Left lung (tissue), 4 donors: ENCODE measurements at regions not wholly inside any gene's neighbourhood (a gene's known extent, or its start where the extent isn't known, plus 50 kb on each side); places are given as distances from the start of the nearest gene placed in this dataset.
A peak's percentile ranks its signal among the peaks of the same experiment; 100 is the strongest.

Experiments
- ATAC-seq: fragments of 200-7000 bp; cut with Tn5 transposase; one replicate; pipeline ENCODE4 v1.9.1; 2020; ENCODE audit warnings: moderate library complexity
- DNase-seq, 4 donors: peaks; one replicate each; pipeline ENCODE4 v3.0.0-alpha.2; 2013 to 2020
- H3K27ac ChIP-seq, 2 donors: fragments of 200-600 bp; sonication (generic) in 1 of 2; one replicate each; pipeline versions ENCODE4 v1.5.0 to v1.8.0; 2020 to 2021
- H3K27me3 ChIP-seq, 2 donors: fragments of 200-600 bp; sonication (generic) in 1 of 2; one replicate each; pipeline versions ENCODE4 v1.5.0 to v1.8.0; 2020 to 2021
- H3K36me3 ChIP-seq, 2 donors: fragments of 200-600 bp; sonication (generic) in 1 of 2; one replicate each; pipeline versions ENCODE4 v1.5.0 to v1.8.0; 2020 to 2021
- H3K4me1 ChIP-seq, 2 donors: fragments of 200-600 bp; one replicate each; pipeline ENCODE4 v1.8.0; 2021
- H3K4me3 ChIP-seq, 2 donors: fragments of 200-600 bp; sonication (generic) in 1 of 2; one replicate each; pipeline versions ENCODE4 v1.5.0 to v1.8.0; 2020 to 2021; ENCODE audit warnings: mild to moderate bottlenecking in 1 of 2
- H3K9me3 ChIP-seq, 2 donors: fragments of 200-600 bp; sonication (generic) in 1 of 2; one replicate each; pipeline versions ENCODE4 v1.5.0 to v1.8.0; 2020 to 2021
- CTCF ChIP-seq, 2 donors: fragments of 200-600 bp; sonication (generic) in 1 of 2; IDR thresholded peaks; one replicate each; pipeline versions ENCODE4 v1.5.0 to v1.8.0; 2021; ENCODE audit warnings: antibody characterized with exemption in 2 of 2
- intact Hi-C, 2 donors: fragments of 100-400 bp; cut with DNase I; formaldehyde crosslinking; loops; one replicate each; pipeline versions ENCODE4 v1.11.2 to v1.14.2; 2022
- donor health status: DM: no; HTN: yes; CAD: no.
- donor health status: DM: no; HTN: no; CAD: no.

- TF ChIP-seq CTCF (IDR thresholded peaks at IDR 0.05), result no peak
- Histone ChIP-seq H3K36me3 (no peaks in the 10 kb centered on the region), H3K4me3 (no peak overlapping the region), H3K27ac (no peak overlapping the region), H3K9me3 (no peaks in the 10 kb centered on the region), H3K4me1 (peaks cover 0 to 4% of the 10 kb centered on the region in 2 donors), H3K27me3 (no peaks in the 10 kb centered on the region)
- intact Hi-C loops, result no loop called here
- no peak for DNase-seq
- ATAC-seq, result no peak
Measured at GRCh38 chr6:79416931-79417330, 120.3 kb downstream of the LCA5 start.

GRCh38 chr6:79413562-79414002 is 123.6 kb downstream of the LCA5 start:
- no peak overlapping the region for H3K4me3 ChIP-seq
- peak in 2 of 4 donors; percentile 60 to 63 for DNase-seq
- H3K4me1 ChIP-seq, result peaks cover 0 to 2% of the 10 kb centered on the region in 2 donors
- H3K27me3 ChIP-seq, result no peaks in the 10 kb centered on the region
- intact Hi-C loops, result no loop called here
- peak; percentile 62 for ATAC-seq
- peak overlapping the region; percentile 13 to 43 for H3K27ac ChIP-seq
- no peaks in the 10 kb centered on the region for H3K9me3 ChIP-seq
- TF ChIP-seq CTCF (IDR thresholded peaks at IDR 0.05), result no peak
- no peaks in the 10 kb centered on the region for H3K36me3 ChIP-seq

- ATAC-seq (no peak), DNase-seq (no peak)
- Histone ChIP-seq H3K27ac (no peak overlapping the region), H3K36me3 (no peaks in the 10 kb centered on the region), H3K4me3 (no peak overlapping the region), H3K27me3 (no peaks in the 10 kb centered on the region), H3K9me3 (no peaks in the 10 kb centered on the region), H3K4me1 (peaks cover 0 to 4% of the 10 kb centered on the region in 2 donors)
- intact Hi-C loops, result no loop called here
- no peak for TF ChIP-seq CTCF (IDR thresholded peaks at IDR 0.05)
Measured at GRCh38 chr6:79410806-79411205, 126.4 kb downstream of the LCA5 start.

- Histone ChIP-seq H3K36me3 (no peaks in the 10 kb centered on the region), H3K27ac (no peak overlapping the region), H3K27me3 (no peaks in the 10 kb centered on the region), H3K9me3 (no peaks in the 10 kb centered on the region), H3K4me3 (no peak overlapping the region), H3K4me1 (peaks cover 0 to 4% of the 10 kb centered on the region in 2 donors)
- ATAC-seq (peak; percentile 90), DNase-seq (no peak)
- intact Hi-C loops, result no loop called here
- TF ChIP-seq CTCF (IDR thresholded peaks at IDR 0.05), result no peak
Measured at GRCh38 chr6:79408256-79408974, 128.8 kb downstream of the LCA5 start.

- DNase-seq (peak in 1 of 4 donors; percentile 67), ATAC-seq (no peak)
- no peak overlapping the region for H3K27ac ChIP-seq
- no peak overlapping the region for H3K4me3 ChIP-seq
- H3K4me1 ChIP-seq, result peaks cover 0 to 4% of the 10 kb centered on the region in 2 donors
- no peaks in the 10 kb centered on the region for H3K9me3 ChIP-seq
- no peaks in the 10 kb centered on the region for H3K36me3 ChIP-seq
- TF ChIP-seq CTCF (IDR thresholded peaks at IDR 0.05), result no peak
- no peaks in the 10 kb centered on the region for H3K27me3 ChIP-seq
- intact Hi-C loops, result no loop called here
Measured at GRCh38 chr6:79404677-79405076, 132.6 kb downstream of the LCA5 start.
